Gastroesophageal sphincter (tissue), 3 donors: ENCODE measurements at regions not wholly inside any gene's neighbourhood (a gene's known extent, or its start where the extent isn't known, plus 50 kb on each side); places are given as distances from the start of the nearest gene placed in this dataset.

ENCODE experiments used
- EP300 ChIP-seq: sonication (generic); formaldehyde crosslinking; IDR thresholded peaks from one replicate; pipeline ENCODE4 v1.6.1; 2017; ENCODE audit warnings: antibody characterized with exemption, mild to moderate bottlenecking
- POLR2A ChIP-seq, 2 donors: fragments of 450-650 bp; IDR thresholded peaks; one replicate each; pipeline ENCODE4 v1.6.1; 2017; ENCODE audit warnings: antibody characterized with exemption in 2 of 2, mild to moderate bottlenecking in 2 of 2, moderate library complexity in 1 of 2
- POLR2AphosphoS5 ChIP-seq: sonication (generic); formaldehyde crosslinking; IDR thresholded peaks from one replicate; pipeline ENCODE4 v1.6.1; 2017; ENCODE audit warnings: antibody characterized with exemption
- TF ChIP-seq, protein P1 (sequence below), 4 experiments: fragments of 200-600 bp in 2 of 4; fragments of 450-650 bp in 2 of 4; sonication (generic) in 1 of 4; IDR thresholded peaks; one replicate each; pipeline ENCODE4 v1.5.1; 2017 to 2019; ENCODE audit warnings: antibody characterized with exemption in 4 of 4, mild to moderate bottlenecking in 2 of 4, moderate library complexity in 2 of 4

DNA sequence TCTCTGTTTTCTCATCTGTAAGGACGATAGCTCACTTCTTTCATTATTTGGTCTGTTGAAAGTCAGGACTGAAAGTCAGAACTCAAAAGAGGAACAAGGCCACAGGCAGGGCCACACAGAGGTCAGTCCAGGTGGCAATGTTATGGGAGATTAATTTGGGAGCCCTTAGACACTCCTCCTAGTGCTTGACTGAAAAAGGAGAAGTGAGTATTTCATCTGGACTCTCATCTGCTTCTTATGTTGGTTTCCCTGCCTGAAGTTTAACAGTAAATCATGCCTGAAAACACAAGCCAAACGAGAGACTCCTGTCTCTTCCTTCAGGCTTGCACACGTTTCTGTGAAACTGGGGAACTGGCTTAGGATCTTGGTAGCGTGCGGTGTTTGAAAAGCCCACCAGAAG, 248.5 kb downstream of the BUB3 start:
- TF ChIP-seq, protein P1, sequence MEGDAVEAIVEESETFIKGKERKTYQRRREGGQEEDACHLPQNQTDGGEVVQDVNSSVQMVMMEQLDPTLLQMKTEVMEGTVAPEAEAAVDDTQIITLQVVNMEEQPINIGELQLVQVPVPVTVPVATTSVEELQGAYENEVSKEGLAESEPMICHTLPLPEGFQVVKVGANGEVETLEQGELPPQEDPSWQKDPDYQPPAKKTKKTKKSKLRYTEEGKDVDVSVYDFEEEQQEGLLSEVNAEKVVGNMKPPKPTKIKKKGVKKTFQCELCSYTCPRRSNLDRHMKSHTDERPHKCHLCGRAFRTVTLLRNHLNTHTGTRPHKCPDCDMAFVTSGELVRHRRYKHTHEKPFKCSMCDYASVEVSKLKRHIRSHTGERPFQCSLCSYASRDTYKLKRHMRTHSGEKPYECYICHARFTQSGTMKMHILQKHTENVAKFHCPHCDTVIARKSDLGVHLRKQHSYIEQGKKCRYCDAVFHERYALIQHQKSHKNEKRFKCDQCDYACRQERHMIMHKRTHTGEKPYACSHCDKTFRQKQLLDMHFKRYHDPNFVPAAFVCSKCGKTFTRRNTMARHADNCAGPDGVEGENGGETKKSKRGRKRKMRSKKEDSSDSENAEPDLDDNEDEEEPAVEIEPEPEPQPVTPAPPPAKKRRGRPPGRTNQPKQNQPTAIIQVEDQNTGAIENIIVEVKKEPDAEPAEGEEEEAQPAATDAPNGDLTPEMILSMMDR (IDR thresholded peaks at IDR 0.05), result no peak
- no peak for TF ChIP-seq POLR2AphosphoS5
- TF ChIP-seq EP300, result no peak
- no peak for TF ChIP-seq POLR2A (IDR thresholded peaks at IDR 0.05)
